K562 (cell line): ENCODE measurements at regions not wholly inside any gene's neighbourhood (a gene's known extent, or its start where the extent isn't known, plus 50 kb on each side); places are given as distances from the start of the nearest gene placed in this dataset.

Experiments
- ATAC-seq: fragments of 200-7000 bp; cut with Tn5 transposase; 3 replicates; pipeline ENCODE4 v1.9.1; 2020; ENCODE audit warnings: moderate library complexity
- BruUV-seq: library from RNA; stranded (reverse); fragments of 400-500 nt; replicated peaks from 2 replicates; lab custom pipeline; 2021; lab: Mats Ljungman, UMichigan
- CTCF ChIA-PET: fragments of 300-600 bp; formaldehyde crosslinking; extraction: SDS; loops from one replicate; lab custom pipeline; 2021; ENCODE audit warnings: low intra/inter-chr PET ratio; lab: Yijun Ruan, JAX
- POLR2A ChIA-PET: fragments of 300-600, 350-650 bp; sonication (Branson Sonifier 250); formaldehyde crosslinking; extraction: SDS; loops from one replicate; lab custom pipeline; 2021; ENCODE audit warnings: antibody characterized with exemption, inconsistent platforms; lab: Yijun Ruan, JAX
- DNase-seq, 4 experiments: peaks; one replicate each; pipeline versions ENCODE4 v3.0.0 to v3.0.0-alpha.2; 2011 to 2018; ENCODE audit warnings: low spot score in 3 of 4, mixed read lengths in 3 of 4; ENCODE audit errors: extremely low read depth in 1 of 4
- FAIRE-seq: peaks from 2 replicates; lab custom pipeline; 2011; peaks lifted over from hg19 to GRCh38; lab: Jason Lieb, UNC
- H2AFZ ChIP-seq: 2 replicates; pipeline ENCODE4 v1.6.0; 2011; ENCODE audit warnings: low read depth, low read length, control low read depth, inconsistent platforms
- H3K27ac ChIP-seq: fragments of 200-600 bp; 3 replicates; pipeline ENCODE4 v1.8.0; 2011; ENCODE audit warnings: low read depth, mild to moderate bottlenecking, control low read depth, inconsistent platforms, low read length, moderate library complexity, mixed read lengths; ENCODE audit errors: extremely low read depth
- H3K27me3 ChIP-seq, 2 experiments: fragments of 300-600 bp in 1 of 2; 2 replicates in 1 of 2; 3 replicates in 1 of 2; pipeline versions ENCODE4 v1.6.0 to v1.8.0; 2011; ENCODE audit warnings: inconsistent platforms in 2 of 2, low read length in 2 of 2, mild to moderate bottlenecking in 1 of 2, mixed read lengths in 1 of 2, moderate library complexity in 1 of 2; ENCODE audit not compliant: control insufficient read depth in 2 of 2, insufficient read depth in 2 of 2
- H3K36me3 ChIP-seq: fragments of 300-600 bp; 3 replicates; pipeline ENCODE4 v1.8.0; 2011; ENCODE audit warnings: mild to moderate bottlenecking, low read length, inconsistent platforms; ENCODE audit not compliant: control insufficient read depth, insufficient read depth
- H3K4me1 ChIP-seq, 2 experiments: fragments of 200-600 bp in 1 of 2; replicated peaks in 1 of 2; 2 replicates in 1 of 2; 3 replicates in 1 of 2; pipeline versions ENCODE4 v1.5.1 to v1.8.0; 2011; ENCODE audit warnings: inconsistent platforms in 2 of 2, low read length in 2 of 2, mild to moderate bottlenecking in 1 of 2, mixed read lengths in 1 of 2, moderate library complexity in 1 of 2; ENCODE audit not compliant: control insufficient read depth in 2 of 2, insufficient read depth in 2 of 2
- H3K4me2 ChIP-seq: 2 replicates; pipeline ENCODE4 v1.6.1; 2011; ENCODE audit warnings: low read length, control low read depth, inconsistent platforms, mixed read lengths; ENCODE audit not compliant: insufficient read depth
- H3K4me3 ChIP-seq: fragments of 200-600 bp; sonication (generic), shearing (Covaris generic); 2 replicates; pipeline ENCODE4 v1.5.1; 2016; ENCODE audit warnings: control low read depth, inconsistent platforms
- H3K79me2 ChIP-seq: fragments of 200-600 bp; 3 replicates; pipeline ENCODE4 v1.8.0; 2011; ENCODE audit warnings: low read length, inconsistent platforms; ENCODE audit not compliant: control insufficient read depth, insufficient read depth
- H3K9ac ChIP-seq, 2 experiments: 2 replicates each; pipeline versions ENCODE4 v1.6.0 to v1.6.1; 2011; ENCODE audit warnings: low read depth in 2 of 2, low read length in 2 of 2, control low read depth in 1 of 2, inconsistent platforms in 1 of 2, mild to moderate bottlenecking in 1 of 2, mixed read lengths in 1 of 2; ENCODE audit not compliant: insufficient read depth in 1 of 2
- H3K9me1 ChIP-seq: one replicate; pipeline ENCODE4 v1.6.0; 2011; ENCODE audit warnings: inconsistent platforms, mild to moderate bottlenecking, low read length, moderate library complexity; ENCODE audit not compliant: control insufficient read depth, insufficient read depth
- H3K9me3 ChIP-seq: replicated peaks from 2 replicates; pipeline ENCODE4 v1.5.1; 2011; ENCODE audit warnings: low read depth, low read length, inconsistent platforms; ENCODE audit not compliant: control insufficient read depth, insufficient read depth
- H4K20me1 ChIP-seq: replicated peaks from 2 replicates; pipeline ENCODE4 v1.6.1; 2011; ENCODE audit warnings: low read length, inconsistent platforms, mixed read lengths; ENCODE audit not compliant: control insufficient read depth, insufficient read depth
- EP400 ChIP-seq: fragments of 450-650 bp; IDR thresholded peaks from 2 replicates; pipeline ENCODE4 v1.6.1; 2017; ENCODE audit warnings: antibody characterized with exemption, mild to moderate bottlenecking, moderate library complexity
- SP2 ChIP-seq: IDR thresholded peaks from 2 replicates; pipeline ENCODE4 v1.6.1; 2011; ENCODE audit warnings: mild to moderate bottlenecking, low read depth, low read length, moderate library complexity; ENCODE audit not compliant: poor library complexity, severe bottlenecking; ENCODE audit errors: extremely low read depth
- ZNF282 ChIP-seq: sonication (generic); formaldehyde crosslinking; IDR thresholded peaks from 2 replicates; pipeline ENCODE4 v1.8.1; 2023; ENCODE audit warnings: missing genetic modification reagents
- ZNF384 ChIP-seq: IDR thresholded peaks from 2 replicates; pipeline ENCODE4 v1.6.1; 2012; ENCODE audit warnings: low read depth, low read length, improper control_type of control experiment
- ZNF561 ChIP-seq: fragments of 450-650 bp; formaldehyde crosslinking; conservative IDR thresholded peaks from 2 replicates; pipeline ENCODE4 v1.4.0; 2020; ENCODE audit warnings: mild to moderate bottlenecking, moderate library complexity
- ZNF586 ChIP-seq: fragments of 450-650 bp; formaldehyde crosslinking; conservative IDR thresholded peaks from 2 replicates; pipeline ENCODE4 v1.4.0; 2020; ENCODE audit warnings: mild to moderate bottlenecking, moderate library complexity
- ZNF778 ChIP-seq: fragments of 450-650 bp; formaldehyde crosslinking; IDR thresholded peaks from 2 replicates; pipeline ENCODE4 v1.4.0; 2020; ENCODE audit warnings: mild to moderate bottlenecking, moderate library complexity
- WGBS: fragments of 100-300 bp; shearing (Covaris generic); methylation state at CpG from one replicate; pipeline ENCODE4 v1.1.6; 2016; ENCODE audit warnings: low coverage, mixed read lengths; ENCODE audit not compliant: insufficient coverage; ENCODE audit errors: missing lambda C conversion rate; 5-methylcytosine and 5-hydroxymethylcytosine counted together
- in situ Hi-C: fragments of 300-500 bp; cut with MboI; formaldehyde crosslinking; loops from 4 replicates; pipeline ENCODE4 v1.15.0; 2018; ENCODE audit warnings: inconsistent platforms, mixed read lengths
- intact Hi-C: fragments of 100-400 bp; cut with micrococcal nuclease; formaldehyde crosslinking; loops from 2 replicates; pipeline ENCODE4 v1.14.2; 2022
- TF ChIP-seq, protein P1 (sequence below): fragments of 450-650 bp; IDR thresholded peaks from 2 replicates; pipeline ENCODE4 v1.6.1; 2016

DNA sequence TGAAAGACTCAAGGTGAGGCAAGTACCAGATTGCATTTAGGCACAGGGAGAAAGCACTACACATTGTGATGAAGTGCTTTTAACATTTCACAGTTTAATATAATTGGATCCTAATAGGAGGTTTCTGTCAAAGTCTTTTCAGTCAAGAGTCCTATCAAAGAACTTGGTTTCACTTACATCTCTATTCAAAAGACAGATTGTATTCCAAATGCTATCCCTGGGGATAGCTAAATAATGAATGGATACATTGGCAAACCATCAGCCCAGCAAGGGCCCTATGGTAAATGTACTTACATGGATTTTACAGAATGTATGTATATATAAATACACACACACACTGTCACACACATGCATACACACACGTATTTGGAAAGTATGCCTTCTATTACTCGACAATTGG lies 655.5 kb upstream of the FLRT2 start (continued):
- TF ChIP-seq ZNF561 (CRISPR knock-in tag), result no peak
- no peak for TF ChIP-seq ZNF586

DNA sequence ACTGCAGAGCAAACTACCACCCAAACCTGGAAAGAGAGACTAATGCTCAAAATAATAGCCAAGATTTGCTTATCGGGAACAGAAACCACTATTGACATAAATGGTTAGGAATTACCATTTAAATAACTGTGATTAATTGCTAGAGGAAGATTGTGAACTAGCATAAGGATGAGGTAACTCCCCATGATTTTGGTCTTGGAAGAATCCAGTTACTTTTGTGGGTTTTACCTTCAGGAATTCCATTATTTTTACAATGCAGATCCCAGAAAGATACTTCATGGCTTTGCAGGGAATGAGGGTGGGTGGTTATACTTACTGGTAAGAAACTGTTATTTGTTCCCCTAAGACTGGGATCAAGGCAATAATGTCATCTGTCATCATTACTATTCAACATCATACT lies 652.9 kb upstream of the FLRT2 start:
- no peak for DNase-seq
- BruUV-seq, result no TSS peak
- TF ChIP-seq ZNF384 (no peak), SP2 (no peak), ZNF282 (CRISPR knock-in tag) (no peak), ZNF778 (CRISPR knock-in tag) (no peak), EP400 (no peak)
- TF ChIP-seq, protein P1, sequence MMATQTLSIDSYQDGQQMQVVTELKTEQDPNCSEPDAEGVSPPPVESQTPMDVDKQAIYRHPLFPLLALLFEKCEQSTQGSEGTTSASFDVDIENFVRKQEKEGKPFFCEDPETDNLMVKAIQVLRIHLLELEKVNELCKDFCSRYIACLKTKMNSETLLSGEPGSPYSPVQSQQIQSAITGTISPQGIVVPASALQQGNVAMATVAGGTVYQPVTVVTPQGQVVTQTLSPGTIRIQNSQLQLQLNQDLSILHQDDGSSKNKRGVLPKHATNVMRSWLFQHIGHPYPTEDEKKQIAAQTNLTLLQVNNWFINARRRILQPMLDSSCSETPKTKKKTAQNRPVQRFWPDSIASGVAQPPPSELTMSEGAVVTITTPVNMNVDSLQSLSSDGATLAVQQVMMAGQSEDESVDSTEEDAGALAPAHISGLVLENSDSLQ, result no peak
- Histone ChIP-seq H3K4me1 (no peaks in the 10 kb centered on the region), H3K79me2 (no peaks in the 10 kb centered on the region), H3K4me2 (no peak overlapping the region), H3K4me3 (no peak overlapping the region), H3K9ac (no peak overlapping the region), H3K9me1 (no peaks in the 10 kb centered on the region), H3K36me3 (no peaks in the 10 kb centered on the region), H3K9me3 (no peaks in the 10 kb centered on the region), H3K27ac (no peak overlapping the region), H2AFZ (no peak overlapping the region), H4K20me1 (no peaks in the 10 kb centered on the region), H3K27me3 (no peaks in the 10 kb centered on the region)
- in situ Hi-C loops (no loop called here), intact Hi-C loops (no loop called here)
- no peak for ATAC-seq
- FAIRE-seq, result no peak
- 9% methylated on average over 1 of the region's 1 CpG for WGBS
- ChIA-PET CTCF (no interaction called here), POLR2A (no interaction called here)
